ENCODE measurements at regions not wholly inside any gene's neighbourhood (a gene's known extent, or its start where the extent isn't known, plus 50 kb on each side); places are given as distances from the start of the nearest gene placed in this dataset.
A peak's percentile ranks its signal among the peaks of the same experiment; 100 is the strongest.

- TF ChIP-seq ZNF584 (CRISPR knock-in tag; IDR thresholded peaks at IDR 0.05; ENCODE audit: low read depth) (peak; percentile 93), CBFA2T3 (IDR thresholded peaks at IDR 0.05) (no peak), BRD9 (IDR thresholded peaks at IDR 0.05; ENCODE audit: low read depth, partially characterized antibody) (no peak), ZNF174 (CRISPR knock-in tag; IDR thresholded peaks at IDR 0.05) (no peak), STAG1 (CRISPR knock-in tag; IDR thresholded peaks at IDR 0.05; ENCODE audit: borderline replicate concordance) (no peak), NUFIP1 (IDR thresholded peaks at IDR 0.05; ENCODE audit: partially characterized antibody) (no peak), ELK3 (CRISPR knock-in tag; IDR thresholded peaks at IDR 0.05) (no peak), MEF2D (tag; conservative IDR thresholded peaks at IDR 0.05; ENCODE audit: low read depth) (0 out of 2 replicates have a peak, but pooled peaks have one; percentile 26), HMG20B (CRISPR knock-in tag; IDR thresholded peaks at IDR 0.05) (no peak), ZNF668 (CRISPR knock-in tag; IDR thresholded peaks at IDR 0.05) (no peak), STAT5B (CRISPR knock-in tag; IDR thresholded peaks at IDR 0.05) (no peak), SMAD1 (IDR thresholded peaks at IDR 0.05; ENCODE audit: low read depth, low read length, partially characterized antibody) (no peak), ZNF699 (CRISPR knock-in tag; IDR thresholded peaks at IDR 0.05; ENCODE audit: insufficient replicate concordance) (no peak), ARID1B (IDR thresholded peaks at IDR 0.05) (peak; percentile 38; the same call in 1 of the 2 replicates), CUX1 (CRISPR knock-in tag; IDR thresholded peaks at IDR 0.05) (no peak)
- TF ChIP-seq, protein P1, sequence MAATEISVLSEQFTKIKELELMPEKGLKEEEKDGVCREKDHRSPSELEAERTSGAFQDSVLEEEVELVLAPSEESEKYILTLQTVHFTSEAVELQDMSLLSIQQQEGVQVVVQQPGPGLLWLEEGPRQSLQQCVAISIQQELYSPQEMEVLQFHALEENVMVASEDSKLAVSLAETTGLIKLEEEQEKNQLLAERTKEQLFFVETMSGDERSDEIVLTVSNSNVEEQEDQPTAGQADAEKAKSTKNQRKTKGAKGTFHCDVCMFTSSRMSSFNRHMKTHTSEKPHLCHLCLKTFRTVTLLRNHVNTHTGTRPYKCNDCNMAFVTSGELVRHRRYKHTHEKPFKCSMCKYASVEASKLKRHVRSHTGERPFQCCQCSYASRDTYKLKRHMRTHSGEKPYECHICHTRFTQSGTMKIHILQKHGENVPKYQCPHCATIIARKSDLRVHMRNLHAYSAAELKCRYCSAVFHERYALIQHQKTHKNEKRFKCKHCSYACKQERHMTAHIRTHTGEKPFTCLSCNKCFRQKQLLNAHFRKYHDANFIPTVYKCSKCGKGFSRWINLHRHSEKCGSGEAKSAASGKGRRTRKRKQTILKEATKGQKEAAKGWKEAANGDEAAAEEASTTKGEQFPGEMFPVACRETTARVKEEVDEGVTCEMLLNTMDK (IDR thresholded peaks at IDR 0.05; ENCODE audit: borderline replicate concordance, insufficient read depth, low read depth, low read length, poor library complexity, severe bottlenecking): no peak
- TF ChIP-seq, protein P2, sequence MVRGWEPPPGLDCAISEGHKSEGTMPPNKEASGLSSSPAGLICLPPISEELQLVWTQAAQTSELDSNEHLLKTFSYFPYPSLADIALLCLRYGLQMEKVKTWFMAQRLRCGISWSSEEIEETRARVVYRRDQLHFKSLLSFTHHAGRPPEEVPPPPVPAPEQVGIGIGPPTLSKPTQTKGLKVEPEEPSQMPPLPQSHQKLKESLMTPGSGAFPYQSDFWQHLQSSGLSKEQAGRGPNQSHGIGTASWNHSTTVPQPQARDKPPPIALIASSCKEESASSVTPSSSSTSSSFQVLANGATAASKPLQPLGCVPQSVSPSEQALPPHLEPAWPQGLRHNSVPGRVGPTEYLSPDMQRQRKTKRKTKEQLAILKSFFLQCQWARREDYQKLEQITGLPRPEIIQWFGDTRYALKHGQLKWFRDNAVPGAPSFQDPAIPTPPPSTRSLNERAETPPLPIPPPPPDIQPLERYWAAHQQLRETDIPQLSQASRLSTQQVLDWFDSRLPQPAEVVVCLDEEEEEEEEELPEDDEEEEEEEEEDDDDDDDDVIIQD (CRISPR knock-in tag; IDR thresholded peaks at IDR 0.05): no peak
- TF ChIP-seq, protein P3, sequence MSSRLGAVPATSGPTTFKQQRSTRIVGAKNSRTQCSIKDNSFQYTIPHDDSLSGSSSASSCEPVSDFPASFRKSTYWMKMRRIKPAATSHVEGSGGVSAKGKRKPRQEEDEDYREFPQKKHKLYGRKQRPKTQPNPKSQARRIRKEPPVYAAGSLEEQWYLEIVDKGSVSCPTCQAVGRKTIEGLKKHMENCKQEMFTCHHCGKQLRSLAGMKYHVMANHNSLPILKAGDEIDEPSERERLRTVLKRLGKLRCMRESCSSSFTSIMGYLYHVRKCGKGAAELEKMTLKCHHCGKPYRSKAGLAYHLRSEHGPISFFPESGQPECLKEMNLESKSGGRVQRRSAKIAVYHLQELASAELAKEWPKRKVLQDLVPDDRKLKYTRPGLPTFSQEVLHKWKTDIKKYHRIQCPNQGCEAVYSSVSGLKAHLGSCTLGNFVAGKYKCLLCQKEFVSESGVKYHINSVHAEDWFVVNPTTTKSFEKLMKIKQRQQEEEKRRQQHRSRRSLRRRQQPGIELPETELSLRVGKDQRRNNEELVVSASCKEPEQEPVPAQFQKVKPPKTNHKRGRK (tag; IDR thresholded peaks at IDR 0.05): no peak
These were observed 211.3 kb upstream of the KRR1 start (continued) for GRCh38 chr12:75722714-75723200.
